HT-29 (cell line): ENCODE measurements at regions not wholly inside any gene's neighbourhood (a gene's known extent, or its start where the extent isn't known, plus 50 kb on each side); places are given as distances from the start of the nearest gene placed in this dataset.

Source experiments
- DNase-seq: peaks from one replicate; pipeline ENCODE4 v3.0.0-alpha.2; 2015; ENCODE audit warnings: low spot score

- no peak for DNase-seq
Measured at GRCh38 chr5:32504329-32504988, 59.9 kb upstream of the ZFR start.

GRCh38 chr5:32503261-32503660 is 58.7 kb upstream of the ZFR start:
- no peak for DNase-seq

- no peak for DNase-seq
Measured at GRCh38 chr5:32501071-32502002, 56.8 kb upstream of the ZFR start.

GRCh38 chr5:32500181-32500580 is 55.6 kb upstream of the ZFR start:
- DNase-seq = no peak

- DNase-seq = no peak
Measured at GRCh38 chr5:32499261-32499660, 54.7 kb upstream of the ZFR start.

- no peak for DNase-seq
Measured at GRCh38 chr5:32498484-32498883, 53.9 kb upstream of the ZFR start.

- no peak for DNase-seq
Measured at GRCh38 chr5:32496104-32496503, 51.6 kb upstream of the ZFR start.

- no peak for DNase-seq
Measured at GRCh38 chr5:32494827-32495226, 50.3 kb upstream of the ZFR start.
